Fibroblast of pulmonary artery (primary cell): ENCODE measurements at regions not wholly inside any gene's neighbourhood (a gene's known extent, or its start where the extent isn't known, plus 50 kb on each side); places are given as distances from the start of the nearest gene placed in this dataset.
A peak's percentile ranks its signal among the peaks of the same experiment; 100 is the strongest.

ENCODE experiments used
- DNase-seq: peaks from one replicate; pipeline ENCODE4 v3.0.0-alpha.2; 2010; ENCODE audit warnings: low read depth
- H3K4me3 ChIP-seq: replicated peaks from 2 replicates; pipeline ENCODE4 v1.5.1; 2011; ENCODE audit warnings: low read depth, mild to moderate bottlenecking, control low read depth, low read length, moderate library complexity
- CTCF ChIP-seq: IDR thresholded peaks from 2 replicates; pipeline ENCODE4 v1.5.1; 2011; ENCODE audit warnings: mild to moderate bottlenecking, control low read depth, low read length, inconsistent platforms; ENCODE audit errors: missing control alignments

- no peak overlapping the region for H3K4me3 ChIP-seq
- no peak for TF ChIP-seq CTCF
- DNase-seq, result no peak
Measured at GRCh38 chr5:107289030-107289714, 381.6 kb downstream of the EFNA5 start.

- H3K4me3 ChIP-seq, result no peak overlapping the region
- no peak for TF ChIP-seq CTCF
- no peak for DNase-seq
Measured at GRCh38 chr5:107286447-107287098, 384.2 kb downstream of the EFNA5 start.

- H3K4me3 ChIP-seq, result no peak overlapping the region
- no peak for DNase-seq
- TF ChIP-seq CTCF, result no peak
Measured at GRCh38 chr5:107285772-107286171, 385.0 kb downstream of the EFNA5 start.

- TF ChIP-seq CTCF, result no peak
- peak; percentile 22 for DNase-seq
- no peak overlapping the region for H3K4me3 ChIP-seq
Measured at GRCh38 chr5:107284822-107285525, 385.8 kb downstream of the EFNA5 start.

GRCh38 chr5:107282061-107282460, 388.7 kb downstream of the EFNA5 start:
- H3K4me3 ChIP-seq, result no peak overlapping the region
- no peak for TF ChIP-seq CTCF
- no peak for DNase-seq

GRCh38 chr5:107278774-107279173, 392.0 kb downstream of the EFNA5 start:
- H3K4me3 ChIP-seq, result no peak overlapping the region
- no peak for TF ChIP-seq CTCF
- no peak for DNase-seq
